ENCODE measurements at regions not wholly inside any gene's neighbourhood (a gene's known extent, or its start where the extent isn't known, plus 50 kb on each side); places are given as distances from the start of the nearest gene placed in this dataset.
"Not testable (repeated sequence)": the region's sequence is repeated elsewhere in the genome, so short reads cannot be mapped to it uniquely, and the experiment has no call there.

GRCh38 chr6:80497696-80498486, 391.4 kb downstream of the BCKDHB start:
- H3K18ac ChIP-seq (ENCODE audit: low read length); H2BK15ac ChIP-seq (ENCODE audit: low read length); H3K4me3 ChIP-seq (ENCODE audit: low read length in 2 of 2); H3K23ac ChIP-seq (ENCODE audit: low read depth, low read length, poor library complexity); DNase-seq (ENCODE audit: low spot score); H3K27me3 ChIP-seq (ENCODE audit: control insufficient read depth in 3 of 3, insufficient read depth in 3 of 3, low read depth in 1 of 3, low read length in 3 of 3); H2BK5ac ChIP-seq (ENCODE audit: low read length); H2AK5ac ChIP-seq (ENCODE audit: low read depth, low read length); H3K4me2 ChIP-seq (ENCODE audit: insufficient read depth, low read length, poor library complexity, severe bottlenecking); H3K36me3 ChIP-seq (replicated peaks in 1 of 2; ENCODE audit: control insufficient read depth in 2 of 2, insufficient read depth in 2 of 2, low read length in 2 of 2); H3K27ac ChIP-seq (replicated peaks; ENCODE audit: low read length); H3K9me3 ChIP-seq (replicated peaks in 1 of 2; ENCODE audit: control insufficient read depth in 2 of 2, insufficient read depth in 1 of 2, low read depth in 1 of 2, low read length in 2 of 2); H4K91ac ChIP-seq (ENCODE audit: low read depth, low read length, poor library complexity); H3K79me1 ChIP-seq (ENCODE audit: low read depth, low read length); H2AFZ ChIP-seq (ENCODE audit: low read length); H4K8ac ChIP-seq (ENCODE audit: low read depth, low read length); H3K4me1 ChIP-seq (ENCODE audit: control insufficient read depth in 2 of 2, insufficient read depth in 1 of 2, low read depth in 1 of 2, low read length in 2 of 2); H3K4ac ChIP-seq (ENCODE audit: low read length); H3K14ac ChIP-seq (ENCODE audit: low read length); H2BK12ac ChIP-seq (ENCODE audit: low read length); H2BK120ac ChIP-seq (ENCODE audit: low read depth, low read length): not testable (repeated sequence)
- WGBS, 2 donors (ENCODE audit: extremely low coverage in 2 of 2, insufficient read length in 2 of 2, insufficient replicate concordance in 1 of 2): no CpG with 5 or more reads among the region's 18 CpGs
- H3K9ac ChIP-seq (ENCODE audit: low read depth, low read length, poor library complexity): peak overlapping the region; percentile 30

- no peak overlapping the region for H3K23ac ChIP-seq (ENCODE audit: low read depth, low read length, poor library complexity)
- H2AFZ ChIP-seq (ENCODE audit: low read length): no peak overlapping the region
- no peak overlapping the region for H3K4ac ChIP-seq (ENCODE audit: low read length)
- H2BK5ac ChIP-seq (ENCODE audit: low read length): no peak overlapping the region
- no peaks in the 10 kb centered on the region for H3K27me3 ChIP-seq (ENCODE audit: control insufficient read depth in 3 of 3, insufficient read depth in 3 of 3, low read depth in 1 of 3, low read length in 3 of 3)
- no peak overlapping the region for H2BK12ac ChIP-seq (ENCODE audit: low read length)
- H3K4me2 ChIP-seq (ENCODE audit: insufficient read depth, low read length, poor library complexity, severe bottlenecking): no peak overlapping the region
- H3K79me1 ChIP-seq (ENCODE audit: low read depth, low read length): no peaks in the 10 kb centered on the region
- no peaks in the 10 kb centered on the region for H3K4me1 ChIP-seq (ENCODE audit: control insufficient read depth in 2 of 2, insufficient read depth in 1 of 2, low read depth in 1 of 2, low read length in 2 of 2)
- H2BK15ac ChIP-seq (ENCODE audit: low read length): no peak overlapping the region
- no peak overlapping the region for H4K91ac ChIP-seq (ENCODE audit: low read depth, low read length, poor library complexity)
- H3K9me3 ChIP-seq (replicated peaks in 1 of 2; ENCODE audit: control insufficient read depth in 2 of 2, insufficient read depth in 1 of 2, low read depth in 1 of 2, low read length in 2 of 2): no peaks in the 10 kb centered on the region
- no peak overlapping the region for H3K14ac ChIP-seq (ENCODE audit: low read length)
- no peak for DNase-seq (ENCODE audit: low spot score)
- H2AK5ac ChIP-seq (ENCODE audit: low read depth, low read length): no peak overlapping the region
- no peak overlapping the region for H3K4me3 ChIP-seq (ENCODE audit: low read length in 2 of 2)
- no peak overlapping the region for H3K9ac ChIP-seq (ENCODE audit: low read depth, low read length, poor library complexity)
- no peak overlapping the region for H2BK120ac ChIP-seq (ENCODE audit: low read depth, low read length)
- H3K18ac ChIP-seq (ENCODE audit: low read length): no peak overlapping the region
- no CpG with 5 or more reads among the region's 3 CpGs for WGBS, 2 donors (ENCODE audit: extremely low coverage in 2 of 2, insufficient read length in 2 of 2, insufficient replicate concordance in 1 of 2)
- H3K27ac ChIP-seq (replicated peaks; ENCODE audit: low read length): no peak overlapping the region
- no peaks in the 10 kb centered on the region for H3K36me3 ChIP-seq (replicated peaks in 1 of 2; ENCODE audit: control insufficient read depth in 2 of 2, insufficient read depth in 2 of 2, low read length in 2 of 2)
- H4K8ac ChIP-seq (ENCODE audit: low read depth, low read length): no peak overlapping the region
Observed at GRCh38 chr6:80489911-80490635, 383.6 kb downstream of the BCKDHB start.

DNA sequence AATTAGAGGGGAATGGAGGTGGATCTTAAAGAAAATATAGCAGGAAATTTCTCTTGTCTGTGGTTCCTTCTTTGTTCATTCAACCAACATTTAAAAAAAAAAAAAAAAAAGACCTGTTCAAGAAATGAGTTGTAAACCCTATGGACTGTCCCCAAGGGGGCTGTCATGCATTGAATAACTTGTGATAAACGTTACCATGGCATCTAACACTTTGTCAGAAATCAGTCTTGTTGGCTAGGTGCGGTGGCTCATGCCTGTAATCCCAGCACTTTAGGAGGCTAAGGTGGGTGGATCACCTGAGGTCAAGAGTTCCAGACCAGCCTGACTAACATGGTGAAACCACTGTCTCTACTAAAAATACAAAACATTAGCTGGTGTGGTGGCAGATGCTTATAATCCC, 381.7 kb downstream of the BCKDHB start:
- Histone ChIP-seq H3K18ac (ENCODE audit: low read length) (no peak overlapping the region), H4K91ac (ENCODE audit: low read depth, low read length, poor library complexity) (no peak overlapping the region), H2BK120ac (ENCODE audit: low read depth, low read length) (no peak overlapping the region), H2AFZ (ENCODE audit: low read length) (no peak overlapping the region), H3K27ac (replicated peaks; ENCODE audit: low read length) (no peak overlapping the region), H3K4me2 (ENCODE audit: insufficient read depth, low read length, poor library complexity, severe bottlenecking) (no peak overlapping the region), H2BK12ac (ENCODE audit: low read length) (no peak overlapping the region), H2BK5ac (ENCODE audit: low read length) (no peak overlapping the region), H3K14ac (ENCODE audit: low read length) (no peak overlapping the region), H3K79me1 (ENCODE audit: low read depth, low read length) (no peaks in the 10 kb centered on the region), H3K4me1 (ENCODE audit: control insufficient read depth in 2 of 2, insufficient read depth in 1 of 2, low read depth in 1 of 2, low read length in 2 of 2) (no peaks in the 10 kb centered on the region), H3K4me3 (ENCODE audit: low read length in 2 of 2) (no peak overlapping the region), H3K36me3 (replicated peaks in 1 of 2; ENCODE audit: control insufficient read depth in 2 of 2, insufficient read depth in 2 of 2, low read length in 2 of 2) (no peaks in the 10 kb centered on the region), H3K9me3 (replicated peaks in 1 of 2; ENCODE audit: control insufficient read depth in 2 of 2, insufficient read depth in 1 of 2, low read depth in 1 of 2, low read length in 2 of 2) (no peaks in the 10 kb centered on the region), H3K23ac (ENCODE audit: low read depth, low read length, poor library complexity) (no peak overlapping the region), H3K27me3 (ENCODE audit: control insufficient read depth in 3 of 3, insufficient read depth in 3 of 3, low read depth in 1 of 3, low read length in 3 of 3) (no peaks in the 10 kb centered on the region), H4K8ac (ENCODE audit: low read depth, low read length) (no peak overlapping the region), H3K9ac (ENCODE audit: low read depth, low read length, poor library complexity) (no peak overlapping the region), H3K4ac (ENCODE audit: low read length) (no peak overlapping the region), H2AK5ac (ENCODE audit: low read depth, low read length) (no peak overlapping the region), H2BK15ac (ENCODE audit: low read length) (no peak overlapping the region)
- DNase-seq (ENCODE audit: low spot score): no peak
- WGBS, 2 donors (ENCODE audit: extremely low coverage in 2 of 2, insufficient read length in 2 of 2, insufficient replicate concordance in 1 of 2): no CpG with 5 or more reads among the region's 2 CpGs

- H3K14ac ChIP-seq (ENCODE audit: low read length); H2AFZ ChIP-seq (ENCODE audit: low read length); H2BK120ac ChIP-seq (ENCODE audit: low read depth, low read length); H4K8ac ChIP-seq (ENCODE audit: low read depth, low read length); H3K18ac ChIP-seq (ENCODE audit: low read length); H3K79me1 ChIP-seq (ENCODE audit: low read depth, low read length); H3K27me3 ChIP-seq (ENCODE audit: control insufficient read depth in 3 of 3, insufficient read depth in 3 of 3, low read depth in 1 of 3, low read length in 3 of 3); H3K4me3 ChIP-seq (ENCODE audit: low read length in 2 of 2); H2BK5ac ChIP-seq (ENCODE audit: low read length); H3K4ac ChIP-seq (ENCODE audit: low read length); H2AK5ac ChIP-seq (ENCODE audit: low read depth, low read length); H3K27ac ChIP-seq (replicated peaks; ENCODE audit: low read length); H3K9ac ChIP-seq (ENCODE audit: low read depth, low read length, poor library complexity); DNase-seq (ENCODE audit: low spot score); H3K23ac ChIP-seq (ENCODE audit: low read depth, low read length, poor library complexity); H3K36me3 ChIP-seq (replicated peaks in 1 of 2; ENCODE audit: control insufficient read depth in 2 of 2, insufficient read depth in 2 of 2, low read length in 2 of 2); H2BK15ac ChIP-seq (ENCODE audit: low read length); H3K9me3 ChIP-seq (replicated peaks in 1 of 2; ENCODE audit: control insufficient read depth in 2 of 2, insufficient read depth in 1 of 2, low read depth in 1 of 2, low read length in 2 of 2); H3K4me1 ChIP-seq (ENCODE audit: control insufficient read depth in 2 of 2, insufficient read depth in 1 of 2, low read depth in 1 of 2, low read length in 2 of 2); H4K91ac ChIP-seq (ENCODE audit: low read depth, low read length, poor library complexity); H3K4me2 ChIP-seq (ENCODE audit: insufficient read depth, low read length, poor library complexity, severe bottlenecking); H2BK12ac ChIP-seq (ENCODE audit: low read length): not testable (repeated sequence)
- no CpG with 5 or more reads among the region's 12 CpGs for WGBS, 2 donors (ENCODE audit: extremely low coverage in 2 of 2, insufficient read length in 2 of 2, insufficient replicate concordance in 1 of 2)
Observed at GRCh38 chr6:80485494-80485893, 379.0 kb downstream of the BCKDHB start.

All from neuronal stem cell (in vitro differentiated cells).